GM19395 (cell line): ENCODE measurements at regions not wholly inside any gene's neighbourhood (a gene's known extent, or its start where the extent isn't known, plus 50 kb on each side); places are given as distances from the start of the nearest gene placed in this dataset.
A peak's percentile ranks its signal among the peaks of the same experiment; 100 is the strongest.
"Not testable (repeated sequence)": the region's sequence is repeated elsewhere in the genome, so short reads cannot be mapped to it uniquely, and the experiment has no call there.

Experiments used
- ATAC-seq: cut with Tn5 transposase; IDR thresholded peaks from one replicate; pipeline ENCODE4 v1.9.1; 2021; ENCODE audit warnings: mild to moderate bottlenecking, moderate library complexity; ENCODE audit not compliant: unreplicated experiment

DNA sequence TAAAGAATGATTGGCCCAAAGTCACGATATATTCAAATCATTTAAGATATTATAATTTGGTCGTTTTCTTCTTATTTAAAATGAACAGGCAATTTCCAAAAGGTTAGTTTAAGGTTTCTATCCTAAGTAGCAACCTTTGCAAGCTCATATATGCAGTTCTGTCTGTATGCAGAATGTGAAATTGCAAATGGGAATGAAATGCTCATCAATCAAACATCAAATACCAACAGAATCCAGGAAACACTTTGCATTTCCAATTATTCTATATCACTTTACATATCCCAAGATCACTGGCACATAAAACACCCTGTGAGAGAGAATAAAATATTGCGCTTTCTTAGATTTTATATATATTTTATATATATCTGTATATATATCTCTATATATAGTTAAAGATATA, 237.3 kb downstream of the NRIP1 start:
- no peak for ATAC-seq

- ATAC-seq, result no peak
These were observed 238.2 kb downstream of the NRIP1 start for GRCh38 chr21:14826630-14827029.

- peak; percentile 79 for ATAC-seq
These were observed 239.3 kb downstream of the NRIP1 start for GRCh38 chr21:14825514-14825974.

GRCh38 chr21:14824126-14824525, 240.7 kb downstream of the NRIP1 start:
- no peak for ATAC-seq

DNA sequence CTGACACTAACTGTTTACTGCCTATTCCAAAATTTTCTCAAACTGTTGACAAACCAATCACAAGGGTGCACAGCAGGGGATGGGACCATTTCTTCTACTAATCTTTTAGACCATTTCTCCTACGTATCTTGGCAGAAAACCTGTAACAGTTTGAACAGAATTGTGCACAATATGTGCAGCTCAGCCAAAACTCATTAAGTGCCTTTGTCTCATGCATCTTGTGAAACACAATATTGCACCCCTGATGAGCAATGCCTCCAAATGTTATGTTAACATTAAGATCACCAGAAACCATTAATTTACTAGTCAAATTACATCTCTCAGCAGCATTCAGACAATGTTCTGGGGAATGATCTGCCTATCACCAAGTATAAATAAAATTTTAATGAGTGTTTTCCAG, 247.5 kb downstream of the NRIP1 start:
- no peak for ATAC-seq

GRCh38 chr21:14814991-14815390, 249.8 kb downstream of the NRIP1 start:
- ATAC-seq, result no peak

DNA sequence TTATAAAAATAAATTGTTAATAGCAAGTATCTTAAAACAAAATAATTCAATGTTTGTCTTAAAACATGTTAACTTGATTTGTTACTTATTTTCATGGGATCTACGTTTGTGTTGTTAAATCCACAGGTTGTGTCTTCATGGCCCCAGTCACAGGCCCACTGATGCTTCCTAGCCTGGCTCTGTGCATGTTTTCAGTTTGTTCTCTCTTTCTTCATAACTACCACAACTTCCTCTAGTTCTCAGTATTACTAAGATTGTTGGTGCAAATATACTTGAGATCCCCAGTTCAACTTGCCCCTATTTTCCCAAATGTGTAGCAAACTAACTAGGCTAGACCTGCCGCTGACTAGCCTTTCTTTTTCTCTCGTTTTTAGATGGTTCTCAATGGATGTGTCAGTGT, 250.5 kb downstream of the NRIP1 start:
- no peak for ATAC-seq

GRCh38 chr21:14804170-14804569, 258.1 kb upstream of the SAMSN1 start:
- not testable (repeated sequence) for ATAC-seq

- ATAC-seq, result no peak
These were observed 251.4 kb upstream of the SAMSN1 start for GRCh38 chr21:14797543-14797942.

DNA sequence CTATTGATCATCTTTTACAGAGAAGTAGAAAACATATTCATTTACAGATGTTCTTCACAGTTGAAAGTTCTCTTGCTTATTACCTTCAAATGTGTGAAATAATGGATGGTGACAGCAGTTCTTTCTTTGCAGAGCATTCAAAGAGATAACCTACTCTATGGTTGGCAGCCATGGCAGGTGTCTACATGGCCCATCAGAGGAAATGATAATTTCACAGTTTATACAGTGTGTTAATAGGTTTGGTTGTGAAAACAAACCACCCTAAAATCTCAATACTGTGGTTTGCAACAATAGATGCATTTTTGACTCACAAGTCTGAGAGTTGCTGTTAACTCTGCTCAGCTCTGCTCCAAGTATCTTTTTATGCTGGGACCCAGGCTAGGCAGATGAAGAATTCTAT, 241.2 kb upstream of the SAMSN1 start:
- ATAC-seq, result no peak

- no peak for ATAC-seq
These were observed 239.6 kb upstream of the SAMSN1 start for GRCh38 chr21:14785679-14786078.

DNA sequence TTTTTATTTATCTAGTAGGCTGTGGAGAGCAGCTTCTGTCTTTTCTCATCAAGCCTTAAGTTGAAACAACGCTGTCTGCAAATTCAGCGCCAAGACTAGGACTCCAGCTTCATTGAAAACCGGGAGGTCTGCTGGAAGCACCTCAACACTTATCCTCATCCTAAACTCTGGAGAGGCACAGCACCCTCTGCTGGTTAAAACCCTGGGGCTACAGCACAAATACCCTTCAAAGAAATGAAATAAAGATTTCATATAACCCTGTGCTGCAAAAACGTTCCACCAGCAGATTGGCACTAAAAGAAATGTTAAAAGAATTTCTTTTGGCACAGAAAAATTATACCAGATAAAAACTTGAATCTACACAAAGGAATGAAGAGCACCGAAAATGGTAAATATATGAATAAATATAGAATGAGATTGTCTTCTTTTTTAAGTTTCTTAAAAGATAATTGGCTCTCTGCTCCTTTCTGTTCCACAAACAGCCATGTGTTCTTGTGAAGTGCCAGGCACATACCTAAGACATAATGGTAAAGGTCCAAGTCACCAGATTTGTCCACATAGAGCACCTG, 227.7 kb upstream of the SAMSN1 start:
- no peak for ATAC-seq

DNA sequence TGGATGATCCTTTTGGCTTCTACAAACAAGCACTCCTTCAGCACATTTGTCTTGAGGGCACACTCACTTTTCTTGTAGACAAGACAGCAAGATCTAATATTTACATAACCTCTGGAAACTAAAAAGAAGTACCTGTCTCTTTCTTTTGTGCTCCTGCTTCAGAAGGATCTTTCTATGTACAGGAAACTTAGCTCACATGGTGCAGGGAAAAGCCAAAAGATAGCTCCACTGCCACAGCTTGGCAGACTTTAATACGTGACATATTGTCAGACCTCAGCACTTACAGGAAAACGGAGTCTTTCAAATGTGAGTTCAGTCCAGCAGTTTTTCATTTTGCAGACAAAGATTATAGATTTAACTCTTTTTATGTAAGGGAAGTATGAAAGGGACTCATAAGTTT, 225.5 kb upstream of the SAMSN1 start:
- ATAC-seq, result no peak

DNA sequence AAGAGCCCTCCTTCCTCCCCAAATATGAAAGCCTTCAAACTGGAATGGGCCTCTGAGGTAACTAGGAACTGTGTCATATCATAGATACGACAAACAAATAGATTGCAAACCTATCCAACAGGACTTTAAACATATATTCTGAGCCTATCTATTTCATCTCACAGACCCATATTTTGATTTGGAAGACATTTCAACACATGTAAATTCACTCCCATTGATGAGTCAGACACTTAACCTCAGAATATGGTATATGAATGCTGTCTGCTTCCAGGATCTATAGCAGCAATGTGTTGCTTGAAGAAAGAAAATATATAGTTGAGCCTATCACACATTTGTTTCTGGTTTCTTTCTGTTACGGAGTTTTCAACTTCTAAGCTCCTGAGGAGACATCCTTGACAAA, 221.9 kb upstream of the SAMSN1 start:
- no peak for ATAC-seq

GRCh38 chr21:14767192-14767852, 221.2 kb upstream of the SAMSN1 start:
- ATAC-seq, result no peak

DNA sequence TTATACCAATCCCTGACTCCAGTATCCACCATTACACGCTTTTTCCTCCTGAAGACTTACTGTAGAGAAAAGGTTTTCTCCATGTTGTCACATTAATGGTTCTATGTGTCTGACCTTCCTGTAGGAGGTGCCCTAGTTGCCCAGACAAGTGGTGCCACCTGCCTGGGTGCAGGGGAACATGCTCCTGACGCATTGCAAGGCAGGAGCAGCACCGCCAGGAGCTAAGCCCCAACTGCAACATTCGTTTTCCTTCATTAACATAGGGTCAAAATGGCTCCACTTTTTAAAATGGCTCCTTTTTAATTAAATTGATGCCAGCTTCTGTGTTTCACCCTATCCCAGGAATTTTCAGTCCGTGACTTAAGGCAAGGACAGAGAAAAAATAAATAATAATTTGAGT, 220.1 kb upstream of the SAMSN1 start:
- ATAC-seq, result no peak

- ATAC-seq, result peak; percentile 36
These were observed 217.6 kb upstream of the SAMSN1 start for GRCh38 chr21:14763695-14764064.

DNA sequence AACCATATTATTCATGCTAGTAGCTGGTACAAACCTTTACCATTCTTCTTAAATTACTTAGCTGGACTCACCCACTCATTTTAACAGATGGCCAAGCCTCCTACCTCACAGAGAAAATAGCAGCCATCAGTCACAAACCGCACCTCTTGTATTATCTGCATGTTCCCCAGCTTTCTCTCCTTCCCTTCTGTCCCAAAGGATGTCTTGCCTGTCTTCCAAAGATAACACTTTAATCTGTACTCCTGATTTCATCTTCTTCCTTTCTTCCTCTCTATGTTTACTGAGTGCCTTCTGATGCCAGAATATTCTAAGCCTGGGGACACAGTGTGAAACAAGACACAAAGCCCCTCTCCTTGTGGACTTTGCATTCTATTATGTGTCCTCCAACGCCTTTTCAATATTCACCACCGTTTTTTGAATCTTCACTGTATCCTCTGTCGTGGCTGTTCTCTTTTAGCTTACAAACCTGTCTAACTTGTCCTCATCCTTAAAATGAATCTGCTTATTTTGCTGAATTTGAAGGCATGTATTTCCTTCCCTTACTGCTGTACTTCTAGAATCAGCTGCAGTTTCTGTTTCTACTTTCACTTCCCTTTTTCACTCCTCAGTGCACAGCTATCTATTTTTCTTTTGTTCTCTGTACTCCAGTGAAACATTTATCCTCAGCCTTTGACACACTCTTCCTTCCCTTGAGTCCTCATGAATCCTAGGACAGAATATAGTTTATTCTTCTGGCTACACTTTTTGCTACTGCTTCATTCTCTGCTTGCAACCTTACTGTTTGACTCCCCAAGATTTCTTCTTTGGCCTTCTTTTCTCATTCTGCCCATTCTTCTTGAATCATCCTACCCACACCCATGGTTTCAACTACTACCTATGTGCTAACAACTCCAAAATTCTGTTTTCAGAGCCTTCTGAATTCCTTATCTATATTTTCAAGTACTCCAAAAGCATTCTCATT, 216.9 kb upstream of the SAMSN1 start:
- ATAC-seq, result peak; percentile 98

GRCh38 chr21:14762327-14762726, 216.2 kb upstream of the SAMSN1 start:
- ATAC-seq, result no peak

- ATAC-seq, result no peak
These were observed 213.2 kb upstream of the SAMSN1 start for GRCh38 chr21:14759285-14759684.

DNA sequence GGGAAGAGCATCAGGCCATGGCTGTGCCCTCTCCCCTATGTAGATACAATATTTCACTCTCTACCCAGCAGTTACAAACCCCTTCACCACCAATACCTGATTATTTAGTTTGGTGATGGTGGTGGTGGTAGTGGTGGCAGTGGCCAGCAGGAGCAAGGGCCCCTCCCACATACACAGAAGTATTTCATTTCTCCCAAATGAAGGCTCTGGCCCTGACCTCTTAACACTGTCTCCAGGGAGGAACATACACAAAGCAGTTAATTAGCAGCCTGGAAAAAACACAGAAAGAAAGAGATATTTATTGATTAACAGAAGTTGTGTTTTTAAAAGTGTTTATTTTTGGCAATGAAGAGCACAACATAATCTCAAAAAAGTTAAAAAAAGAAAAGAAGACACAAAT, 212.7 kb upstream of the SAMSN1 start:
- no peak for ATAC-seq
